Brain microvascular endothelial cell (primary cell): ENCODE measurements at regions not wholly inside any gene's neighbourhood (a gene's known extent, or its start where the extent isn't known, plus 50 kb on each side); places are given as distances from the start of the nearest gene placed in this dataset.
"Not testable (repeated sequence)": the region's sequence is repeated elsewhere in the genome, so short reads cannot be mapped to it uniquely, and the experiment has no call there.

Experiments used
- DNase-seq: peaks from one replicate; pipeline ENCODE4 v3.0.0-alpha.2; 2020
- H3K27ac ChIP-seq: fragments of 250-450 bp; sonication (Bioruptor Pico); 2 replicates; pipeline ENCODE4 v1.5.1; 2020; ENCODE audit warnings: mild to moderate bottlenecking, moderate library complexity
- H3K27me3 ChIP-seq: fragments of 250-450 bp; sonication (Bioruptor Pico); replicated peaks from 2 replicates; pipeline ENCODE4 v1.5.1; 2020; ENCODE audit warnings: mild to moderate bottlenecking
- H3K36me3 ChIP-seq: fragments of 250-450 bp; sonication (Bioruptor Pico); replicated peaks from 2 replicates; pipeline ENCODE4 v1.5.1; 2020; ENCODE audit warnings: mild to moderate bottlenecking
- H3K4me3 ChIP-seq: 2 replicates; pipeline ENCODE4 v1.5.1; 2011; ENCODE audit warnings: low read depth, mild to moderate bottlenecking, control low read depth, low read length, moderate library complexity
- in situ Hi-C: cut with HindIII; loops from 2 replicates; pipeline ENCODE4 v1.10.0; 2017; ENCODE audit warnings: low sequenced_read_pairs, low pct_ligation_motif_present
- TF ChIP-seq, protein P1 (sequence below): IDR thresholded peaks from 2 replicates; pipeline ENCODE4 v1.5.1; 2011; ENCODE audit warnings: low read depth, mild to moderate bottlenecking, moderate library complexity, low read length, control low read depth, inconsistent platforms; ENCODE audit errors: missing control alignments

DNA sequence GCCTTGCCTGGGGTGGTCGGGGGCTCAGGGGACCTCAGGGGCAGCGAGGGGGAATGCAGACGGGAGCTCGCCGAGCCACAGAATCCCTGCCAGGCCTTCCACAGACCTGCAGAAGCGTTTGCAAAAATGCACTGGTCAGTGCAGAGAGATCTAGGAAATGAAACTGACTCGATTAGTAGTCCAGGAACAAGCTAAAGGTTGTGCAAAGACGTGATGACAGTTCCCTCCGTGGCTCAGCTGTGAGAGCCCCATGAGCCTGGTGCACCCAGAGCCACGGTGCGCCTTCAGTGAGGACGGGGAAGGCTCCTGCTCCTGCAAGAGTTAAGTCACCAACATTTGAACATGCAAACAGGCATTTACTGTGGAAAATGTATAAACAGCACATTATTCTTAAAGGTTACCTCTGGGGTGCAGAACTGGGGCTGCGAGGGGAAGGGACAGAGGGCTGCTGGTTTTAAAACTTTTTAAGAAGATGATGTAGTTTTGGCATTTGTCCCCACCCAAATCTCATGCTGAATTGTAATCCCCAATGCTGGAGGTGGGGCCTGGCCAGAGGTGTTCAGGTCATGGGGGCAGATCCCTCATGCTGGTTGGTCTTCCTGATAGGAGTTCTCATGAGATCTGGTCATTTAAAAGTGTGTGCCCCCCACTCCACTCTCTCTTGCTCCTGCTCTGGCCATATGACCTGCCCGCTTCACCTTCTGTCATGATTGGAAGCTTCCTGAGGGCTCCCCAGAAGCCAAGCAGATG lies 147.3 kb downstream of the DLL1 start:
- TF ChIP-seq, protein P1, sequence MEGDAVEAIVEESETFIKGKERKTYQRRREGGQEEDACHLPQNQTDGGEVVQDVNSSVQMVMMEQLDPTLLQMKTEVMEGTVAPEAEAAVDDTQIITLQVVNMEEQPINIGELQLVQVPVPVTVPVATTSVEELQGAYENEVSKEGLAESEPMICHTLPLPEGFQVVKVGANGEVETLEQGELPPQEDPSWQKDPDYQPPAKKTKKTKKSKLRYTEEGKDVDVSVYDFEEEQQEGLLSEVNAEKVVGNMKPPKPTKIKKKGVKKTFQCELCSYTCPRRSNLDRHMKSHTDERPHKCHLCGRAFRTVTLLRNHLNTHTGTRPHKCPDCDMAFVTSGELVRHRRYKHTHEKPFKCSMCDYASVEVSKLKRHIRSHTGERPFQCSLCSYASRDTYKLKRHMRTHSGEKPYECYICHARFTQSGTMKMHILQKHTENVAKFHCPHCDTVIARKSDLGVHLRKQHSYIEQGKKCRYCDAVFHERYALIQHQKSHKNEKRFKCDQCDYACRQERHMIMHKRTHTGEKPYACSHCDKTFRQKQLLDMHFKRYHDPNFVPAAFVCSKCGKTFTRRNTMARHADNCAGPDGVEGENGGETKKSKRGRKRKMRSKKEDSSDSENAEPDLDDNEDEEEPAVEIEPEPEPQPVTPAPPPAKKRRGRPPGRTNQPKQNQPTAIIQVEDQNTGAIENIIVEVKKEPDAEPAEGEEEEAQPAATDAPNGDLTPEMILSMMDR: no peak
- Histone ChIP-seq H3K27ac (no peak overlapping the region), H3K27me3 (no peaks in the 10 kb centered on the region), H3K36me3 (no peaks in the 10 kb centered on the region), H3K4me3 (no peak overlapping the region)
- no peak for DNase-seq
- in situ Hi-C loops: no loop called here

DNA sequence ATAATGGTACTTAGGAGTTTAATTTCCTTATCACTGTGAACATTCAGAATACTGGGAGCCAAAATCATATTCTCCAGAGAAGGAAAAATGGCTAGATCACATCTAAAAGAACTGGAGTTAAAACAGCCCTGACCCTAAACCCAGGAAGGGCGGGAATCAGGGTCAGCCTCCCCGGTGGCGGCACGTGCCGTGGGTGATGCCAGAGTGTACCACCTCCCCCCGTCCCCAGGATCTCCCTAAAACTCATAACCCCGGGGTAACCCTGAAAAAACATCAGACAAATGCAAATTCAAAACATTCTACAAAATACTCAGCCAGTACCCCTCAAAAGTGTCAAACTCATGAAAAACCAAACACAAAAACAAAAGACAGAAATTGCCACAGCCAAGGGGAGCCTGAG lies 148.3 kb downstream of the DLL1 start:
- Histone ChIP-seq H3K4me3 (no peak overlapping the region), H3K27ac (no peak overlapping the region), H3K27me3 (no peaks in the 10 kb centered on the region), H3K36me3 (no peaks in the 10 kb centered on the region)
- TF ChIP-seq, protein P1: no peak
- in situ Hi-C loops: no loop called here
- DNase-seq: no peak

GRCh38 chr6:170141061-170141460 lies 149.8 kb downstream of the DLL1 start:
- DNase-seq, H3K27ac ChIP-seq, H3K4me3 ChIP-seq, H3K36me3 ChIP-seq, H3K27me3 ChIP-seq, in situ Hi-C loops: not testable (repeated sequence)

GRCh38 chr6:170140129-170140528 lies 150.7 kb downstream of the DLL1 start:
- Histone ChIP-seq H3K36me3 (no peaks in the 10 kb centered on the region), H3K4me3 (no peak overlapping the region), H3K27me3 (no peaks in the 10 kb centered on the region), H3K27ac (no peak overlapping the region)
- TF ChIP-seq, protein P1: no peak
- in situ Hi-C loops: no loop called here
- no peak for DNase-seq

- in situ Hi-C loops: no loop called here
- no peak for DNase-seq
- no peaks in the 10 kb centered on the region for H3K36me3 ChIP-seq
- no peak overlapping the region for H3K4me3 ChIP-seq
- no peaks in the 10 kb centered on the region for H3K27me3 ChIP-seq
- TF ChIP-seq, protein P1: no peak
- H3K27ac ChIP-seq: no peak overlapping the region
These were observed 151.3 kb downstream of the DLL1 start for GRCh38 chr6:170139531-170139930.

- H3K27me3 ChIP-seq, H3K36me3 ChIP-seq, in situ Hi-C loops, DNase-seq, H3K4me3 ChIP-seq, H3K27ac ChIP-seq: not testable (repeated sequence)
These were observed 151.8 kb downstream of the DLL1 start for GRCh38 chr6:170139046-170139445.
